ENCODE measurements at regions not wholly inside any gene's neighbourhood (a gene's known extent, or its start where the extent isn't known, plus 50 kb on each side); places are given as distances from the start of the nearest gene placed in this dataset.

GRCh38 chr2:7621018-7621814, 704.0 kb downstream of the RNF144A start:
- H2BK120ac ChIP-seq (ENCODE audit: low read depth, low read length, poor library complexity, severe bottlenecking), result no peak overlapping the region

More at GRCh38 chr2:7621018-7621814, 704.0 kb downstream of the RNF144A start:
- H3K4me1 ChIP-seq (ENCODE audit: insufficient read depth, low read length), result peaks cover 8% of the 10 kb centered on the region; the same call in 1 of the 2 replicates
- no peak overlapping the region for H2BK15ac ChIP-seq (ENCODE audit: low read depth, low read length)
- H3K56ac ChIP-seq (ENCODE audit: insufficient read length, low read depth, low read length), result no peak overlapping the region
- H2BK12ac ChIP-seq (ENCODE audit: insufficient read length, low read depth, low read length), result no peak overlapping the region
- no peaks in the 10 kb centered on the region for H3K27me3 ChIP-seq (ENCODE audit: insufficient read depth, low read length)
- WGBS (ENCODE audit: extremely low coverage, insufficient read length, low lambda C conversion rate), result no CpG with 5 or more reads among the region's 4 CpGs
- H3K23ac ChIP-seq (ENCODE audit: insufficient read length, low read depth, low read length), result no peak overlapping the region
- no peaks in the 10 kb centered on the region for H3K79me1 ChIP-seq (ENCODE audit: insufficient read depth, low read depth, low read length, poor library complexity, severe bottlenecking)
- H2AFZ ChIP-seq (ENCODE audit: low read length), result no peak overlapping the region
- no peak overlapping the region for H3K4me2 ChIP-seq (ENCODE audit: insufficient read depth, insufficient read length, low read length)
- H3K9me3 Mint-ChIP-seq, result no peaks in the 10 kb centered on the region
- H4K91ac ChIP-seq (ENCODE audit: insufficient read length, low read depth, low read length), result no peak overlapping the region
- peaks cover 2% of the 10 kb centered on the region; the same call in 1 of the 2 replicates for H3K27me3 Mint-ChIP-seq (ENCODE audit: low read depth)
- no peaks in the 10 kb centered on the region for H3K79me2 ChIP-seq (ENCODE audit: insufficient read depth, low read length)
- H4K20me1 ChIP-seq (ENCODE audit: control insufficient read depth, insufficient read depth, insufficient read length), result no peaks in the 10 kb centered on the region
- no peak overlapping the region for H3T11ph ChIP-seq (ENCODE audit: low read length)
- no peaks in the 10 kb centered on the region for H3K9me3 ChIP-seq (ENCODE audit: control insufficient read depth, low read depth, low read length)
- H4K5ac ChIP-seq (ENCODE audit: insufficient read length, low read depth, low read length), result no peak overlapping the region
- no peak for DNase-seq
- H3K4ac ChIP-seq (ENCODE audit: low read depth, low read length), result no peak overlapping the region
- H3K4me1 Mint-ChIP-seq, result peaks cover 21 to 22% of the 10 kb centered on the region in 2 experiments
- no peak overlapping the region for H2AK5ac ChIP-seq (ENCODE audit: insufficient read length, low read length)
- no peaks in the 10 kb centered on the region for H3K36me3 Mint-ChIP-seq (ENCODE audit: insufficient read depth in 1 of 3, low read depth in 3 of 3)
- no peak overlapping the region for H3K14ac ChIP-seq (ENCODE audit: insufficient read depth, low read length)
- no peak overlapping the region for H3K9ac ChIP-seq (ENCODE audit: extremely low read depth, insufficient read length, low read length)
- no peak overlapping the region for H3K27ac ChIP-seq (ENCODE audit: insufficient read length, low read depth, low read length)
- no peak overlapping the region for H3K4me3 Mint-ChIP-seq
- H3K23me2 ChIP-seq (ENCODE audit: insufficient read length, low read depth, low read length, poor library complexity, severe bottlenecking), result no peaks in the 10 kb centered on the region
- TF ChIP-seq CTCF (conservative IDR thresholded peaks at IDR 0.05), result no peak
- H2BK20ac ChIP-seq (ENCODE audit: low read depth, low read length, poor library complexity, severe bottlenecking), result no peak overlapping the region
- H3K27ac Mint-ChIP-seq, result no peak overlapping the region
- no peak overlapping the region for H2BK5ac ChIP-seq (ENCODE audit: insufficient read length, low read length)
- H4K8ac ChIP-seq (replicated peaks; ENCODE audit: insufficient read length, low read depth, low read length), result no peak overlapping the region
- no peak overlapping the region for H3K18ac ChIP-seq (ENCODE audit: insufficient read length, low read depth, low read length)

Measured in H9 (cell line).